ENCODE measurements at regions not wholly inside any gene's neighbourhood (a gene's known extent, or its start where the extent isn't known, plus 50 kb on each side); places are given as distances from the start of the nearest gene placed in this dataset.

GRCh38 chr13:76048131-76048530, 412.0 kb downstream of the LMO7 start:
- no peak overlapping the region for H3K4me3 ChIP-seq (ENCODE audit: control insufficient read depth, low read depth, low read length)
- DNase-seq (ENCODE audit: low read depth): no peak
- no peak for TF ChIP-seq CTCF (IDR thresholded peaks at IDR 0.05; ENCODE audit: control insufficient read depth, insufficient read depth, low read depth, low read length, missing control alignments)

GRCh38 chr13:76043874-76044273, 407.7 kb downstream of the LMO7 start:
- TF ChIP-seq CTCF (IDR thresholded peaks at IDR 0.05; ENCODE audit: control insufficient read depth, insufficient read depth, low read depth, low read length, missing control alignments): no peak
- no peak for DNase-seq (ENCODE audit: low read depth)
- H3K4me3 ChIP-seq (ENCODE audit: control insufficient read depth, low read depth, low read length): no peak overlapping the region

- peak; percentile 23 for TF ChIP-seq CTCF (IDR thresholded peaks at IDR 0.05; ENCODE audit: control insufficient read depth, insufficient read depth, low read depth, low read length, missing control alignments)
- no peak overlapping the region for H3K4me3 ChIP-seq (ENCODE audit: control insufficient read depth, low read depth, low read length)
- DNase-seq (ENCODE audit: low read depth): no peak
Measured at GRCh38 chr13:76038920-76039716, 403.0 kb downstream of the LMO7 start.

GRCh38 chr13:76036176-76036575, 400.0 kb downstream of the LMO7 start:
- no peak for DNase-seq (ENCODE audit: low read depth)
- no peak overlapping the region for H3K4me3 ChIP-seq (ENCODE audit: control insufficient read depth, low read depth, low read length)
- no peak for TF ChIP-seq CTCF (IDR thresholded peaks at IDR 0.05; ENCODE audit: control insufficient read depth, insufficient read depth, low read depth, low read length, missing control alignments)

- DNase-seq (ENCODE audit: low read depth): no peak
- no peak overlapping the region for H3K4me3 ChIP-seq (ENCODE audit: control insufficient read depth, low read depth, low read length)
- TF ChIP-seq CTCF (IDR thresholded peaks at IDR 0.05; ENCODE audit: control insufficient read depth, insufficient read depth, low read depth, low read length, missing control alignments): no peak
Measured at GRCh38 chr13:76035711-76036110, 399.6 kb downstream of the LMO7 start.

- TF ChIP-seq CTCF (IDR thresholded peaks at IDR 0.05; ENCODE audit: control insufficient read depth, insufficient read depth, low read depth, low read length, missing control alignments): no peak
- no peak for DNase-seq (ENCODE audit: low read depth)
- H3K4me3 ChIP-seq (ENCODE audit: control insufficient read depth, low read depth, low read length): no peak overlapping the region
Measured at GRCh38 chr13:76029706-76030105, 393.6 kb downstream of the LMO7 start.

All from AG09309 (cell line).